HepG2 (cell line): ENCODE measurements at regions not wholly inside any gene's neighbourhood (a gene's known extent, or its start where the extent isn't known, plus 50 kb on each side); places are given as distances from the start of the nearest gene placed in this dataset.

Experiments used
- FOXC1 ChIP-seq: sonication (generic); formaldehyde crosslinking; IDR thresholded peaks from 2 replicates; pipeline ENCODE4 v1.8.0; 2022; ENCODE audit warnings: mild to moderate bottlenecking, missing genetic modification reagents, borderline replicate concordance
- FOXP4 ChIP-seq: sonication (generic); formaldehyde crosslinking; IDR thresholded peaks from 2 replicates; pipeline ENCODE4 v1.4.0; 2020; ENCODE audit warnings: missing genetic modification reagents
- GATA4 ChIP-seq: sonication (generic); IDR thresholded peaks from 2 replicates; pipeline ENCODE4 v1.6.1; 2016; ENCODE audit warnings: antibody characterized with exemption, low read depth, borderline replicate concordance
- HMGXB4 ChIP-seq, 2 experiments: sonication (generic) in 1 of 2; formaldehyde crosslinking in 1 of 2; IDR thresholded peaks; 2 replicates each; pipeline versions ENCODE4 v1.4.0 to v1.6.1; 2018 to 2020; ENCODE audit warnings: missing genetic modification reagents in 2 of 2, borderline replicate concordance in 1 of 2, low read depth in 1 of 2, mild to moderate bottlenecking in 1 of 2, missing biosample characterization in 1 of 2
- HOXA3 ChIP-seq: sonication (generic); formaldehyde crosslinking; IDR thresholded peaks from 2 replicates; pipeline ENCODE4 v1.5.0; 2020; ENCODE audit warnings: missing genetic modification reagents
- JDP2 ChIP-seq: sonication (generic); formaldehyde crosslinking; IDR thresholded peaks from 2 replicates; pipeline ENCODE4 v1.8.1; 2022; ENCODE audit warnings: missing genetic modification reagents, borderline replicate concordance
- KLF16 ChIP-seq, 2 experiments: sonication (generic) in 1 of 2; formaldehyde crosslinking in 1 of 2; IDR thresholded peaks; 2 replicates each; pipeline versions ENCODE4 v1.6.1 to v1.8.0; 2016 to 2023; ENCODE audit warnings: missing genetic modification reagents in 2 of 2, missing compliant biosample characterization in 1 of 2
- MAF1 ChIP-seq: sonication (generic); formaldehyde crosslinking; IDR thresholded peaks from 2 replicates; pipeline ENCODE4 v1.5.0; 2020; ENCODE audit warnings: missing genetic modification reagents, borderline replicate concordance
- MAFF ChIP-seq: IDR thresholded peaks from 2 replicates; pipeline ENCODE4 v1.6.1; 2011; ENCODE audit warnings: low read depth, low read length, improper control_type of control experiment
- MED8 ChIP-seq: sonication (generic); formaldehyde crosslinking; IDR thresholded peaks from 2 replicates; pipeline ENCODE4 v1.8.1; 2023; ENCODE audit warnings: mild to moderate bottlenecking, missing genetic modification reagents; ENCODE audit not compliant: insufficient replicate concordance
- MXI1 ChIP-seq: IDR thresholded peaks from 3 replicates; pipeline ENCODE4 v1.6.1; 2012; ENCODE audit warnings: low read depth, low read length, inconsistent platforms, borderline replicate concordance
- PAXIP1 ChIP-seq: sonication (generic); formaldehyde crosslinking; conservative IDR thresholded peaks from 2 replicates; pipeline ENCODE4 v1.4.0; 2020; ENCODE audit warnings: mild to moderate bottlenecking, missing genetic modification reagents, moderate library complexity
- POLR2AphosphoS2 ChIP-seq: IDR thresholded peaks from 2 replicates; pipeline ENCODE4 v1.6.1; 2011; ENCODE audit warnings: low read depth, low read length, improper control_type of control experiment
- RORA ChIP-seq: sonication (generic); formaldehyde crosslinking; IDR thresholded peaks from 2 replicates; pipeline ENCODE4 v1.5.0; 2020; ENCODE audit warnings: mild to moderate bottlenecking, missing genetic modification reagents, moderate library complexity
- SIN3B ChIP-seq: fragments of 150-350 bp; IDR thresholded peaks from 2 replicates; pipeline ENCODE4 v1.6.1; 2014; ENCODE audit warnings: low read length
- SOX5 ChIP-seq: IDR thresholded peaks from 2 replicates; pipeline ENCODE4 v1.6.1; 2016; ENCODE audit warnings: borderline replicate concordance
- TCF12 ChIP-seq, 2 experiments: fragments of 450-650 bp in 1 of 2; sonication (generic) in 1 of 2; formaldehyde crosslinking in 1 of 2; IDR thresholded peaks; 2 replicates each; pipeline versions ENCODE4 v1.6.1 to v1.8.0; 2017 to 2022; ENCODE audit warnings: antibody characterized with exemption in 1 of 2, mild to moderate bottlenecking in 1 of 2, missing genetic modification reagents in 1 of 2, moderate library complexity in 1 of 2
- ZKSCAN8 ChIP-seq: IDR thresholded peaks from 2 replicates; pipeline ENCODE4 v1.6.1; 2016; ENCODE audit warnings: borderline replicate concordance, missing genetic modification reagents, missing compliant biosample characterization
- ZNF367 ChIP-seq: sonication (generic); formaldehyde crosslinking; IDR thresholded peaks from 2 replicates; pipeline ENCODE4 v1.4.0; 2020; ENCODE audit warnings: missing genetic modification reagents, borderline replicate concordance
- ZSCAN20 ChIP-seq: sonication (generic); formaldehyde crosslinking; IDR thresholded peaks from 2 replicates; pipeline ENCODE4 v1.4.0; 2020; ENCODE audit warnings: missing genetic modification reagents, mild to moderate bottlenecking, borderline replicate concordance
- ZSCAN25 ChIP-seq: sonication (generic); formaldehyde crosslinking; IDR thresholded peaks from 2 replicates; pipeline ENCODE4 v1.8.0; 2022; ENCODE audit warnings: mild to moderate bottlenecking, missing genetic modification reagents

- TF ChIP-seq MAFF = no peak
- TF ChIP-seq RORA (CRISPR knock-in tag) = no peak
- 0 out of 2 replicates have a peak, but pooled peaks have one; percentile 27 for TF ChIP-seq ZNF367 (CRISPR knock-in tag)
- TF ChIP-seq HMGXB4 (CRISPR knock-in tag; IDR thresholded peaks at IDR 0.05; ENCODE audit: borderline replicate concordance in 1 of 2, low read depth in 1 of 2) = peak in 1 of 2 experiments; percentile 5; a peak in 2 of 4 replicates
- 0 out of 2 replicates have a peak, but pooled peaks have one; percentile 19 for TF ChIP-seq GATA4
- TF ChIP-seq SIN3B = no peak
- no peak for TF ChIP-seq MED8
- TF ChIP-seq PAXIP1 (CRISPR knock-in tag) = peak; percentile 45; the same call in 1 of the 2 replicates
- TF ChIP-seq ZSCAN20 (CRISPR knock-in tag) = 0 out of 2 replicates have a peak, but pooled peaks have one; percentile 81
- TF ChIP-seq TCF12 (IDR thresholded peaks at IDR 0.05) = no peak
- TF ChIP-seq TCF12 (CRISPR knock-in tag; IDR thresholded peaks at IDR 0.05) = no peak
- peak; percentile 53 for TF ChIP-seq FOXP4 (CRISPR knock-in tag)
- peak; percentile 41; the same call in 1 of the 2 replicates for TF ChIP-seq HOXA3
- no peak; the same call in 1 of the 2 replicates for TF ChIP-seq SOX5 (CRISPR knock-in tag)
- peak in 1 of 2 experiments; percentile 11; a peak in 1 of 4 replicates for TF ChIP-seq KLF16 (CRISPR knock-in tag; IDR thresholded peaks at IDR 0.05)
- TF ChIP-seq JDP2 (CRISPR knock-in tag) = no peak
- TF ChIP-seq MAF1 (CRISPR knock-in tag) = no peak
- TF ChIP-seq ZKSCAN8 (CRISPR knock-in tag) = no peak
- TF ChIP-seq FOXC1 = 0 out of 2 replicates have a peak, but pooled peaks have one; percentile 1
- peak; percentile 85; the same call in 1 of the 3 replicates for TF ChIP-seq MXI1
- 0 out of 2 replicates have a peak, but pooled peaks have one; percentile 13 for TF ChIP-seq ZSCAN25 (CRISPR knock-in tag)
- no peak for TF ChIP-seq POLR2AphosphoS2
Measured at GRCh38 chr13:50082426-50083281, 67.4 kb downstream of the KCNRG start (continued).
